ENCODE measurements at regions not wholly inside any gene's neighbourhood (a gene's known extent, or its start where the extent isn't known, plus 50 kb on each side); places are given as distances from the start of the nearest gene placed in this dataset.

DNA sequence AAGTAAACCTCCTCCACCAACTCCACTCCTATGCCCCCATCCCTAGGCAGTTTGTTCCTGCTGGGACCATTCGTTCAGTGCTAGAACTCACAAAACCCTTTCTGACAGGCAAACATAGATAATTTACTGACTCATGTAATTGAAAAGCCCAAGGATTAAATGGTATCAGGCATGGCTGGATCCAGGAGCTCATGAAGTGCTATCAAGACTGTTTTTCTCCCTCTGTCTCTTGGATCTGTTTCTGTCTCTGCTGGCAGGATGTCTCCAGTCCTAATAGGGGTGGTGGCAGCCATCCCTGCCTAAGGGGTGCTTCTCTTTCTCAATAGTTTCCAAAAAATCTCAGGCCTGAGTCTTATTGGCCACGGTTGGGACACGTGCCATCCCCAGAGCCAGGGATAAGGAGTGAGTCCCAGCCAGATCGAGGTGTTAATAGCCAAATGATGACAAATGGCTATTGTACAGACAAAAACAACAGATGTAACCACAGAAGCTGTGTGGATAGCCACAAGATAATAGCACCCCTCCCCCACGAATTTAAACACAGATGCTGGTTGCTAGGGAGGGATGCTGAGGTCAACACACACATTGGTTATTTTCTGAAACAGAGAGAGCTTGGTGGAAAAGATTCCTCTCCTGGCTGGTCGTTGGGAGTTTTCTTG, 168.6 kb downstream of the SHQ1 start:
- ATAC-seq (ENCODE audit: low read depth) (no peak), DNase-seq (ENCODE audit: low spot score) (no peak)
- Histone ChIP-seq H3K27me3 (ENCODE audit: insufficient read depth, poor library complexity, severe bottlenecking) (no peaks in the 10 kb centered on the region), H3K27ac (ENCODE audit: poor library complexity, severe bottlenecking) (no peak overlapping the region), H3K36me3 (ENCODE audit: low read depth) (no peaks in the 10 kb centered on the region), H3K9me3 (ENCODE audit: severe bottlenecking) (no peaks in the 10 kb centered on the region), H3K4me3 (ENCODE audit: severe bottlenecking) (no peak overlapping the region), H3K4me1 (ENCODE audit: insufficient read depth, poor library complexity, severe bottlenecking) (peaks cover 5% of the 10 kb centered on the region)
- TF ChIP-seq, protein P1, sequence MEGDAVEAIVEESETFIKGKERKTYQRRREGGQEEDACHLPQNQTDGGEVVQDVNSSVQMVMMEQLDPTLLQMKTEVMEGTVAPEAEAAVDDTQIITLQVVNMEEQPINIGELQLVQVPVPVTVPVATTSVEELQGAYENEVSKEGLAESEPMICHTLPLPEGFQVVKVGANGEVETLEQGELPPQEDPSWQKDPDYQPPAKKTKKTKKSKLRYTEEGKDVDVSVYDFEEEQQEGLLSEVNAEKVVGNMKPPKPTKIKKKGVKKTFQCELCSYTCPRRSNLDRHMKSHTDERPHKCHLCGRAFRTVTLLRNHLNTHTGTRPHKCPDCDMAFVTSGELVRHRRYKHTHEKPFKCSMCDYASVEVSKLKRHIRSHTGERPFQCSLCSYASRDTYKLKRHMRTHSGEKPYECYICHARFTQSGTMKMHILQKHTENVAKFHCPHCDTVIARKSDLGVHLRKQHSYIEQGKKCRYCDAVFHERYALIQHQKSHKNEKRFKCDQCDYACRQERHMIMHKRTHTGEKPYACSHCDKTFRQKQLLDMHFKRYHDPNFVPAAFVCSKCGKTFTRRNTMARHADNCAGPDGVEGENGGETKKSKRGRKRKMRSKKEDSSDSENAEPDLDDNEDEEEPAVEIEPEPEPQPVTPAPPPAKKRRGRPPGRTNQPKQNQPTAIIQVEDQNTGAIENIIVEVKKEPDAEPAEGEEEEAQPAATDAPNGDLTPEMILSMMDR (IDR thresholded peaks at IDR 0.05; ENCODE audit: poor library complexity, severe bottlenecking): no peak

DNA sequence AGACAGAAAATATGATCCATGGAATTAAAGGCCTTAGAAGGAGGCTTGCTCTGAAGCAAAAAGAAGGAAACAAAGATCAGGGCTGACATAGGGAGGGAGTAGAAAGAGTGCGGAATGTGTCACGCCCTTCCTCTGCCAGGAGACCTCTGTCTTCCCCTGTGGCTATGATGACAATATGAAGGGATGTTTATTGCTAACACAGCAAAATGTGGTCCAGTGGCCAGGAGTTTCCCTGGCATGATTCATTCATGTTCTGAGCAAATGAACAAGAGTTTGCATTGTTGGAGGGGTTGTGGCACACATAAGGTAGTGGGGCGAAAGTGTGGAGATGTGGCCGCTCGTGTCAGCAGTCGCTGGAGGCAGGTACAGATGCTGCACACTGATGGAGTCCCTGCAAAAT, 169.4 kb downstream of the SHQ1 start:
- Histone ChIP-seq H3K4me3 (ENCODE audit: severe bottlenecking) (no peak overlapping the region), H3K27me3 (ENCODE audit: insufficient read depth, poor library complexity, severe bottlenecking) (no peaks in the 10 kb centered on the region), H3K9me3 (ENCODE audit: severe bottlenecking) (no peaks in the 10 kb centered on the region), H3K27ac (ENCODE audit: poor library complexity, severe bottlenecking) (no peak overlapping the region), H3K36me3 (ENCODE audit: low read depth) (no peaks in the 10 kb centered on the region), H3K4me1 (ENCODE audit: insufficient read depth, poor library complexity, severe bottlenecking) (peaks cover 5% of the 10 kb centered on the region)
- DNase-seq (ENCODE audit: low spot score) (no peak), ATAC-seq (ENCODE audit: low read depth) (peak; percentile 80)
- TF ChIP-seq, protein P1 (IDR thresholded peaks at IDR 0.05; ENCODE audit: poor library complexity, severe bottlenecking): no peak

GRCh38 chr3:72678380-72678779, 169.9 kb downstream of the SHQ1 start:
- Histone ChIP-seq H3K4me1 (ENCODE audit: insufficient read depth, poor library complexity, severe bottlenecking) (peaks cover 5% of the 10 kb centered on the region), H3K36me3 (ENCODE audit: low read depth) (no peaks in the 10 kb centered on the region), H3K4me3 (ENCODE audit: severe bottlenecking) (no peak overlapping the region), H3K9me3 (ENCODE audit: severe bottlenecking) (no peaks in the 10 kb centered on the region), H3K27ac (ENCODE audit: poor library complexity, severe bottlenecking) (no peak overlapping the region), H3K27me3 (ENCODE audit: insufficient read depth, poor library complexity, severe bottlenecking) (no peaks in the 10 kb centered on the region)
- DNase-seq (ENCODE audit: low spot score) (no peak), ATAC-seq (ENCODE audit: low read depth) (no peak)
- TF ChIP-seq, protein P1 (IDR thresholded peaks at IDR 0.05; ENCODE audit: poor library complexity, severe bottlenecking): no peak

DNA sequence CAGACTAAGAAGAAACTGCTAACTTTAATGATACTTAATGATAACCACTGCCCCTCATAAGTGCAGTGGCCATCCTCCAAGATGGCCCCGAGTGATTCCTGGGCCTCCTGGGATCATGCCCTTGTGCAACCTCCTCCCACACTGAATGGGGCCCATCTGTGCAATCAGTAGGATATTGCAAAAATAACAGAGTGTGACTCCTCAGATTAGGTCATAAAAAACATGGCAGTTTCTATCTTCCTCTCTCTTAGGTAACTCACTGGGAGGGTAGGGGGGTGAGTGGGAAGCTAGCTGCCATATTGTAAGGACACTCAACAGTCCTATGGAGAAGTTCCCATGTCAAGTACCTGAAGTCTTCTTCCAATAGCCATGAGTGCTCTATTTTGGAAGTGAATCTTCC, 173.0 kb downstream of the SHQ1 start:
- no peak for ATAC-seq (ENCODE audit: low read depth)
- no peaks in the 10 kb centered on the region for H3K9me3 ChIP-seq (ENCODE audit: severe bottlenecking)
- no peak overlapping the region for H3K4me3 ChIP-seq (ENCODE audit: severe bottlenecking)
- peaks cover 5% of the 10 kb centered on the region for H3K4me1 ChIP-seq (ENCODE audit: insufficient read depth, poor library complexity, severe bottlenecking)
- no peaks in the 10 kb centered on the region for H3K36me3 ChIP-seq (ENCODE audit: low read depth)
- DNase-seq (ENCODE audit: low spot score): no peak
- H3K27me3 ChIP-seq (ENCODE audit: insufficient read depth, poor library complexity, severe bottlenecking): no peaks in the 10 kb centered on the region
- no peak overlapping the region for H3K27ac ChIP-seq (ENCODE audit: poor library complexity, severe bottlenecking)
- TF ChIP-seq, protein P1 (IDR thresholded peaks at IDR 0.05; ENCODE audit: poor library complexity, severe bottlenecking): no peak

DNA sequence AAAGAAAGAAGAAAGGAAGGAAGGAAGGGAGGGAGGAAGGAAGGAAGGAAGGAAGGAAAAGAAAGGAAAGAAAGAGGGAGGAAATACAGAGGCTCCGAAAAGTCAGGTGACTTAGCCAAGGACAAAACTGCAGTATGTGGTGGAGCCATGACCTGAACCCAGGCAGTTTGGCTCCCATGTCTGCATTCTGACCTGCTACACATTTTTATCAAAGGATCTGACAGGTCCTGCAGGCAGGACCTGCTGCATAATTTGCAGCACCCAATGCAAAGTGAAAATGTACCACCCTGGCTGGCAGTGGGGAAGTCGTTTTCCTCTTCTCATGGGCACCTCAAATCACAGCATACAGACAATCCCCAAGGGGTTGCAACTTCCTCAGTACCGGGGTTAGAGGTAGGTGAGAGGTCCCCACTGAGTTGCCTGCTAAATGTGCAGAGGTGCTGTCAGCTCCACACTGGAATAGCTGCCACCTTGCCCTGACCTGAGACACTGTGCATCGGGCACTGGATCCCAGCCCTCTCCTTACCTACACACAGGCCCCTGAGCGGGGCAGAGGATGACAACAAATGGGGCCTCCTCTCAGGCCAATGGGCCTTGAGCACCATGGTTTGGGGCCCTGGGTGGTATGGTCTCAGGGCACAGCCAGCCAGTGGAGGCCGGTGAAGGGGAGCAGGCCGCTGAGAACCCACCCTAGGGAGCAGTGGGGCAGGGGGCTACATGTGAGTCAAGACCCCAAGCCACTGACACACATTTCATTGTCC, 175.1 kb downstream of the SHQ1 start:
- no peaks in the 10 kb centered on the region for H3K36me3 ChIP-seq (ENCODE audit: low read depth)
- no peaks in the 10 kb centered on the region for H3K4me1 ChIP-seq (ENCODE audit: insufficient read depth, poor library complexity, severe bottlenecking)
- H3K27ac ChIP-seq (ENCODE audit: poor library complexity, severe bottlenecking): no peak overlapping the region
- TF ChIP-seq, protein P1 (IDR thresholded peaks at IDR 0.05; ENCODE audit: poor library complexity, severe bottlenecking): no peak
- DNase-seq (ENCODE audit: low spot score): no peak
- no peaks in the 10 kb centered on the region for H3K27me3 ChIP-seq (ENCODE audit: insufficient read depth, poor library complexity, severe bottlenecking)
- no peaks in the 10 kb centered on the region for H3K9me3 ChIP-seq (ENCODE audit: severe bottlenecking)
- no peak for ATAC-seq (ENCODE audit: low read depth)
- H3K4me3 ChIP-seq (ENCODE audit: severe bottlenecking): no peak overlapping the region
